ENCODE measurements at regions not wholly inside any gene's neighbourhood (a gene's known extent, or its start where the extent isn't known, plus 50 kb on each side); places are given as distances from the start of the nearest gene placed in this dataset.

DNA sequence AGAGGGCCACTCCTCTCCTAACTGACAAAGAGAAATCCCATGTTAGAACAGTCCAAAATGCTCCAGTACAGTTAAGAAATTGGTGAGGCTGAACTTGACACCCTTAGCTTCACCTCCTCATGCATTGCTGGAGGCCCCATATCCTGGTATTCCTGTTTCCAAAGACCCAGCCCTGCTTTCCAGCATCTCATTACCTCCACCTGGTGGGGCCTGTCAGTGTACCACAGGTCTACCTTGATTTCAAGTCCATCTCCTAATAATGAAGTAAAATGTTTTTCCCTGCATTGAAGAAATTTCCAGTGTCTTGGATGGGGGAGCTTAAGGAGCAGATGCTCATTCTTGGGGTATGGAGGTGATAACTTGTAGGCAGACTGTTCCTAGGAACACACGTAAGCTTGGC lies 70.6 kb upstream of the S1PR3 start:
- peaks cover 30 to 35% of the 10 kb centered on the region in 2 experiments for H3K4me1 ChIP-seq (ENCODE audit: control insufficient read depth in 1 of 2, extremely low read depth in 1 of 2, insufficient read depth in 2 of 2, low read length in 2 of 2)
- ATAC-seq (replicated peaks in 1 of 4) (no peak), DNase-seq (no peak)
- WGBS (ENCODE audit: insufficient coverage) = 88% methylated on average over 1 of the region's 1 CpG
- peaks cover 0 to 10% of the 10 kb centered on the region in 2 experiments for H3K27me3 ChIP-seq (replicated peaks in 1 of 2; ENCODE audit: control insufficient read depth in 2 of 2, extremely low read depth in 1 of 2, insufficient read depth in 2 of 2, low read length in 1 of 2)
- Mint-ChIP-seq H3K9me3 (peaks cover 0 to 9% (median 4%) of the 10 kb centered on the region in 3 donors), H3K27me3 (peaks cover 6 to 9% of the 10 kb centered on the region in 2 donors), H3K27ac (no peak overlapping the region), H3K4me1 (peaks cover 43 to 58% (median 55%) of the 10 kb centered on the region in 3 donors), H3K36me3 (peaks cover 5% of the 10 kb centered on the region), H3K4me3 (peak overlapping the region in 1 of 3 donors; percentile 44)
- ChIA-PET POLR2A (no interaction called here), CTCF (no interaction called here)
- H3K9me3 ChIP-seq = no peaks in the 10 kb centered on the region
- no peak overlapping the region for H3K27ac ChIP-seq (ENCODE audit: low read length)
- no peaks in the 10 kb centered on the region for H3K36me3 ChIP-seq (ENCODE audit: control insufficient read depth in 2 of 2, extremely low read depth in 1 of 2, insufficient read depth in 1 of 2, low read length in 1 of 2)
- H3K4me3 ChIP-seq (ENCODE audit: control insufficient read depth in 1 of 2, extremely low read depth in 1 of 2, low read length in 1 of 2) = no peak overlapping the region

DNA sequence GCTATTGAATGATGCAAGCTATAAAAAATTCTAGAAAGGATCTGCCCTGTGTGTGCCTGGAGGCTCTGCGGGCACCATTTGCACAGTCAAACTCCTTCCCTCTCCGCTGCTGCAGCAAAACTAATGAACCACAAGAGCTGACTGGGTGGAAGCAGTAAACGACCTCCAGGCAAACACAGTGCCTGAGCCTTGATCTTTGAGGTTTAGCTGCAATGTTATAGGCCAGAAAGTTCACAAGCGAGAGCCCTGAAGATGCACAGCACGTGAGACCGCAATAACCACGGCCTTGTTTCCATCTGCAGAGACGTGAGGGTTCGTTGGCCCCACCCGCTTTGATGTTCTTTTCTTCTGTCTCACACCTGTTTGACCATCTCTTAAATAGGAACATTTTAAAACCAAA lies 69.2 kb upstream of the S1PR3 start:
- peak; percentile 6 to 78 (median 41) for DNase-seq
- ATAC-seq (replicated peaks in 1 of 4) = peak; percentile 82 to 97 (median 91)
- peaks cover 50 to 66% (median 58%) of the 10 kb centered on the region in 3 donors for H3K4me1 Mint-ChIP-seq
- H3K9me3 Mint-ChIP-seq = peaks cover 0 to 9% (median 4%) of the 10 kb centered on the region in 3 donors
- no peaks in the 10 kb centered on the region for H3K36me3 ChIP-seq (ENCODE audit: control insufficient read depth in 2 of 2, extremely low read depth in 1 of 2, insufficient read depth in 1 of 2, low read length in 1 of 2)
- H3K36me3 Mint-ChIP-seq = peaks cover 5% of the 10 kb centered on the region
- H3K4me3 Mint-ChIP-seq = peak overlapping the region; percentile 44 to 54 (median 46)
- H3K27ac ChIP-seq (ENCODE audit: low read length) = no peak overlapping the region
- H3K9me3 ChIP-seq = no peaks in the 10 kb centered on the region
- ChIA-PET CTCF (no interaction called here), POLR2A (no interaction called here)
- H3K4me3 ChIP-seq (ENCODE audit: control insufficient read depth in 1 of 2, extremely low read depth in 1 of 2, low read length in 1 of 2) = peak overlapping the region; percentile 3 to 35
- H3K4me1 ChIP-seq (ENCODE audit: control insufficient read depth in 1 of 2, extremely low read depth in 1 of 2, insufficient read depth in 2 of 2, low read length in 2 of 2) = peaks cover 30 to 35% of the 10 kb centered on the region in 2 experiments
- 2% methylated on average over 6 of the region's 10 CpGs for WGBS (ENCODE audit: insufficient coverage)
- H3K27me3 ChIP-seq (replicated peaks in 1 of 2; ENCODE audit: control insufficient read depth in 2 of 2, extremely low read depth in 1 of 2, insufficient read depth in 2 of 2, low read length in 1 of 2) = peaks cover 0 to 9% of the 10 kb centered on the region in 2 experiments
- H3K27ac Mint-ChIP-seq = peak overlapping the region; percentile 62 to 73
- H3K27me3 Mint-ChIP-seq = peaks cover 5 to 6% of the 10 kb centered on the region in 2 donors

DNA sequence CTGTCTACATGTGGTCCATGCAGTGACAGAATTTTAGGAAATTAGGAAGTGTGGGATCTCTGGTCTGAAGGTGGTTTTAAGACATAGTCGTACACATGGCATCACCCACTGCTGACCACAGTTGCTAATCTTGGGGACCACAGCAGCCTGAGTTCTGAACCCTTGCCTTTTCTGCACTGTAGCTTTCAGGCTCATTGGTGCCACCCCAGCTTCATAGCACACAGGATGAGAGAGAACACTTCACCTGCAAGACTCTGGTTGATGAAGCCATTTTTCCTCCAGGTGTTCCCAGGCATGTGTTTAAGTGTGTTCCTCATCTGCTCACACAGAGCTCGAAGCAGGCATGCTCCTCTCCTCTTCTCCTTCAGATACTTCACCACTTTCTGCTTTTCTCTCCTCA lies 68.2 kb upstream of the S1PR3 start:
- peaks cover 30 to 35% of the 10 kb centered on the region in 2 experiments for H3K4me1 ChIP-seq (ENCODE audit: control insufficient read depth in 1 of 2, extremely low read depth in 1 of 2, insufficient read depth in 2 of 2, low read length in 2 of 2)
- peak overlapping the region; percentile 4 to 46 (median 44) for H3K4me3 Mint-ChIP-seq
- H3K9me3 Mint-ChIP-seq = peaks cover 0 to 6% (median 4%) of the 10 kb centered on the region in 3 donors
- H3K4me1 Mint-ChIP-seq = peaks cover 58 to 72% (median 64%) of the 10 kb centered on the region in 3 donors
- peaks cover 5% of the 10 kb centered on the region for H3K36me3 Mint-ChIP-seq
- peaks cover 0 to 9% of the 10 kb centered on the region in 2 experiments for H3K27me3 ChIP-seq (replicated peaks in 1 of 2; ENCODE audit: control insufficient read depth in 2 of 2, extremely low read depth in 1 of 2, insufficient read depth in 2 of 2, low read length in 1 of 2)
- H3K27ac ChIP-seq (ENCODE audit: low read length) = no peak overlapping the region
- H3K9me3 ChIP-seq = no peaks in the 10 kb centered on the region
- POLR2A ChIA-PET = no interaction called here
- WGBS (ENCODE audit: insufficient coverage) = 83% methylated on average over 1 of the region's 2 CpGs
- ATAC-seq (replicated peaks in 1 of 4) (no peak), DNase-seq (no peak)
- peaks cover 4 to 5% of the 10 kb centered on the region in 2 donors for H3K27me3 Mint-ChIP-seq
- H3K27ac Mint-ChIP-seq = peak overlapping the region; percentile 58 to 73
- CTCF ChIA-PET = no interaction called here
- H3K36me3 ChIP-seq (ENCODE audit: control insufficient read depth in 2 of 2, extremely low read depth in 1 of 2, insufficient read depth in 1 of 2, low read length in 1 of 2) = no peaks in the 10 kb centered on the region
- no peak overlapping the region for H3K4me3 ChIP-seq (ENCODE audit: control insufficient read depth in 1 of 2, extremely low read depth in 1 of 2, low read length in 1 of 2)

DNA sequence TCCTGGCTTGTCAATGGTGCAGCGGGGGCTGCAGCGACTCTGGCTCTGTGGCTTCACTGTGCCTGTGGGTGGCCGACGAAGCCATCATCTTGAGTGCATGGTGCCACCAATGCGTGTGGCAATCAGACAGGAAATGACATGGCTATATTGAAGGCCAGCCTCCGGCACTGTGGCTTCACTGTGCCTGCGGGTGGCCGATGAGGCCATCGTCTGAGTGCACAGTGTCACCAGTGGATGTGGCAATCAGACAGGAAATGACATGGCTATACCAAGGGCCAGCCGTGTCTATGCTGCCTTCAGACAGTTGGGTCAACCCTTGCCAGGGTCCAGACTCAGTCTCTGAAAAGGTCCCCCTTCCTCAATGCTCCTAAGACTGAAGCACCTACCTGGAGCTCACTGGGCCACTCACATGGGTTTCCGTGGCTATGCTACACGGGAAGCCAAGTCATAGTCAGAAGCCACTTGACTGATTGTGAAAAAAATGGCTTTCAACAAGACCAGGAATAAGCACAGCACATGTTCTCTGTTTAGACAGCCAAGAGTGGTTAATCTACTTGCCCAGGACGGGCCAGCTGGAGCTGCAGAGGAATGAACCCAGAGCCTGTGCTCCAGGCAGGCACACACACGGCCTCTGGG lies 67.5 kb upstream of the S1PR3 start:
- DNase-seq (peak in 9 of 35 experiments; percentile 2 to 54 (median 8)), ATAC-seq (replicated peaks in 1 of 4) (no peak)
- Mint-ChIP-seq H3K27ac (peak overlapping the region in 1 of 2 donors; percentile 31), H3K36me3 (peaks cover 5% of the 10 kb centered on the region), H3K9me3 (peaks cover 0 to 5% (median 4%) of the 10 kb centered on the region in 3 donors), H3K4me1 (peaks cover 58 to 72% (median 64%) of the 10 kb centered on the region in 3 donors), H3K4me3 (peak overlapping the region in 1 of 3 donors; percentile 44), H3K27me3 (peaks cover 4 to 5% of the 10 kb centered on the region in 2 donors)
- Histone ChIP-seq H3K27ac (ENCODE audit: low read length) (no peak overlapping the region), H3K4me1 (ENCODE audit: control insufficient read depth in 1 of 2, extremely low read depth in 1 of 2, insufficient read depth in 2 of 2, low read length in 2 of 2) (peaks cover 30 to 35% of the 10 kb centered on the region in 2 experiments), H3K4me3 (ENCODE audit: control insufficient read depth in 1 of 2, extremely low read depth in 1 of 2, low read length in 1 of 2) (no peak overlapping the region), H3K27me3 (replicated peaks in 1 of 2; ENCODE audit: control insufficient read depth in 2 of 2, extremely low read depth in 1 of 2, insufficient read depth in 2 of 2, low read length in 1 of 2) (peaks cover 0 to 5% of the 10 kb centered on the region in 2 experiments), H3K9me3 (no peaks in the 10 kb centered on the region), H3K36me3 (ENCODE audit: control insufficient read depth in 2 of 2, extremely low read depth in 1 of 2, insufficient read depth in 1 of 2, low read length in 1 of 2) (no peaks in the 10 kb centered on the region)
- CTCF ChIA-PET = no interaction called here
- POLR2A ChIA-PET = no interaction called here
- WGBS (ENCODE audit: insufficient coverage) = 52% methylated on average over 14 of the region's 14 CpGs

DNA sequence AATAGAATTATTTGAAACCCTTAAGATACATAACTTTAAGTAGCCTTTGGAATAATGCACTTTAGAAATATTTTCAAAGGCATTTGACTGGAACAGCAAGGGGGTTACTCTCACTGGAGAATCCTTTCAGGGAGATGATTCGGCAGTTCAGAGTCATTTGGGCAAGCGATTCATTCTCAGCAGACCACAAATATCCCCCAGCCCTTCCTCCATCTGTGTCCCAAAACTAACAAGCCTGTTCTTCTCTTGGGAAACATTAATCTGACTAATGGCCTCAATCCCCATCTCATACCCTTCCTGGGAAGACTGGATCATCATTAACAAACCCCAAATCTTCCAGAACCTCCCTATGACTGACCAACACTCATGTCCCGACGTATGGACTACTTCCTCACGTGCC lies 65.8 kb upstream of the S1PR3 start:
- WGBS (ENCODE audit: insufficient coverage) = 98% methylated on average over 5 of the region's 5 CpGs
- Histone ChIP-seq H3K4me1 (ENCODE audit: control insufficient read depth in 1 of 2, extremely low read depth in 1 of 2, insufficient read depth in 2 of 2, low read length in 2 of 2) (peaks cover 30 to 31% of the 10 kb centered on the region in 2 experiments), H3K27me3 (replicated peaks in 1 of 2; ENCODE audit: control insufficient read depth in 2 of 2, extremely low read depth in 1 of 2, insufficient read depth in 2 of 2, low read length in 1 of 2) (peaks cover 0 to 3% of the 10 kb centered on the region in 2 experiments), H3K27ac (ENCODE audit: low read length) (no peak overlapping the region), H3K36me3 (ENCODE audit: control insufficient read depth in 2 of 2, extremely low read depth in 1 of 2, insufficient read depth in 1 of 2, low read length in 1 of 2) (no peaks in the 10 kb centered on the region), H3K9me3 (no peaks in the 10 kb centered on the region), H3K4me3 (ENCODE audit: control insufficient read depth in 1 of 2, extremely low read depth in 1 of 2, low read length in 1 of 2) (no peak overlapping the region)
- POLR2A ChIA-PET = interaction anchor here in 1 of 2 donors (0.6 kb wide), 1 partner anchor 488 kb away, joined by 3 read pairs; no protein-coding TSS in a partner anchor
- H3K4me3 Mint-ChIP-seq = no peak overlapping the region
- ATAC-seq (replicated peaks in 1 of 4) = no peak
- peaks cover 0 to 4% of the 10 kb centered on the region in 2 donors for H3K27me3 Mint-ChIP-seq
- peaks cover under 1 to 2% (median under 1%) of the 10 kb centered on the region in 3 donors for H3K9me3 Mint-ChIP-seq
- H3K27ac Mint-ChIP-seq = no peak overlapping the region
- peaks cover 48 to 60% (median 54%) of the 10 kb centered on the region in 3 donors for H3K4me1 Mint-ChIP-seq
- H3K36me3 Mint-ChIP-seq = no peaks in the 10 kb centered on the region
- CTCF ChIA-PET = no interaction called here
- no peak for DNase-seq

DNA sequence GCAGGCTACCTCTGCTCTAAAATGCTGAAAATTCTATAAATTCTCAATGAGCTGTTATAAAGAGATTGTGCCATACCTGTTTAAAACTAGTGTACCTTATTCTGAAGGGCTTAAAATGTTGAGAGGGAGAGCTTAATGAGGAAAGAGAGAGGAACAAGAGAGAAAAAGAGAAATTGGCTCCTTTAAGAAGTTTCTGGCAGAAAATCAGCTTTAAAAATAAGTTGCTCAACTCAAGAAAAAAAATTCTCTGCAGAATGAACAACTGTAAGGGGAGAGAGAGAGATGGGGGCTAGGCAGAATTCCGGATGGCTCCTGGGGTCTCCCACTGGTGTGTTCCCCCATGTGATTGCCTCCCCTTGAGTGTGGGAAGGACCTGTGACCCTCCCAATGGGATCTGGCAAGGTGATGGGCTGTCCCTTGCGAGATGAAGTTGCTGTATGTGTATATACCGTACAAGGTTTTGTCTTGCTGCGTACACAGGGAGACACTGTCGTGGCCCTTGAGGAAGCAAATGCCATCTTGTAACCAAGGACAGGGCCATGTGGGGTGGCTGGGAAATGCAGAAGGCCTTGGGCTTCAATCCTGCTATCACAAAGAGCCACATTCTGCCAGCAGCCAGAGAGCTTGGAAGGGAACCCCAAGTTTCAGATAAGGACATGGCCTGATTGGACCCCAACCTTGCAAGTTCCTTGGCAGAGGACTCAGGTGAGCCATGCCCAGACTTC lies 64.3 kb upstream of the S1PR3 start:
- Histone ChIP-seq H3K36me3 (ENCODE audit: control insufficient read depth in 2 of 2, extremely low read depth in 1 of 2, insufficient read depth in 1 of 2, low read length in 1 of 2) (no peaks in the 10 kb centered on the region), H3K4me1 (ENCODE audit: control insufficient read depth in 1 of 2, extremely low read depth in 1 of 2, insufficient read depth in 2 of 2, low read length in 2 of 2) (peaks cover 16% of the 10 kb centered on the region in 2 experiments), H3K4me3 (ENCODE audit: control insufficient read depth in 1 of 2, extremely low read depth in 1 of 2, low read length in 1 of 2) (no peak overlapping the region), H3K27me3 (replicated peaks in 1 of 2; ENCODE audit: control insufficient read depth in 2 of 2, extremely low read depth in 1 of 2, insufficient read depth in 2 of 2, low read length in 1 of 2) (peaks cover 0 to 3% of the 10 kb centered on the region in 2 experiments), H3K27ac (ENCODE audit: low read length) (no peak overlapping the region), H3K9me3 (no peaks in the 10 kb centered on the region)
- ChIA-PET POLR2A (no interaction called here), CTCF (no interaction called here)
- no peak for ATAC-seq (replicated peaks in 1 of 4)
- Mint-ChIP-seq H3K9me3 (peaks cover 5 to 7% (median 6%) of the 10 kb centered on the region in 3 donors), H3K27me3 (peaks cover 2 to 6% of the 10 kb centered on the region in 2 donors), H3K4me1 (peaks cover 34 to 45% (median 40%) of the 10 kb centered on the region in 3 donors), H3K4me3 (no peak overlapping the region), H3K36me3 (no peaks in the 10 kb centered on the region), H3K27ac (no peak overlapping the region)
- 95% methylated on average over 4 of the region's 5 CpGs for WGBS (ENCODE audit: insufficient coverage)
- DNase-seq = no peak

Measured in T-cell (primary cell).